Loucy (cell line): ENCODE measurements at regions not wholly inside any gene's neighbourhood (a gene's known extent, or its start where the extent isn't known, plus 50 kb on each side); places are given as distances from the start of the nearest gene placed in this dataset.

ENCODE experiments used
- CTCF ChIP-seq: fragments of 200-600 bp; sonication (generic); conservative IDR thresholded peaks from 2 replicates; pipeline ENCODE4 v1.5.1; 2014; ENCODE audit warnings: mild to moderate bottlenecking, antibody characterized with exemption, low read length
- EZH2phosphoT487 ChIP-seq: fragments of 200-600 bp; IDR thresholded peaks from 2 replicates; pipeline ENCODE4 v1.6.1; 2018; ENCODE audit warnings: antibody characterized with exemption, mild to moderate bottlenecking, moderate library complexity, borderline replicate concordance

- TF ChIP-seq CTCF, result no peak
- TF ChIP-seq EZH2phosphoT487, result no peak
These were observed 716.4 kb upstream of the HS3ST1 start for GRCh38 chr4:12145106-12145505.
